ENCODE measurements at regions not wholly inside any gene's neighbourhood (a gene's known extent, or its start where the extent isn't known, plus 50 kb on each side); places are given as distances from the start of the nearest gene placed in this dataset.
A peak's percentile ranks its signal among the peaks of the same experiment; 100 is the strongest.

DNA sequence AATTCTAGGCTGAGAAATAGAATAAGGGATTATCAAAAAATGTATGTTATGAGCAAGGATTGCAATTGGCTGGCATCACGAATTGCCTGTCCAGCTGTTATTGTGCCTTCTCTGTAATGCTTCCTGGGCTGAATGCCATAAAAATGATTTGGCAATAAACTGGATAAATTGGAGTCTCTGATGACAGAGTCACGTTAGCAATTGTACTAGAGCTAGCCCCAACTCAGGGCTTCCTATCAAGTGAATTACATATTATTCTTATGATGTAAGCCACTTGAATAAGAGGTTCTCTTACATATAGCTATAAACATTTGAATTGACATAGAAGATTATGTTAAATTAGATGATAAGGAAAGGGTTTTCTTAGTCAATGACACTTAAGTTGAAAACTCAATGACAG, 607.5 kb upstream of the REG3G start:
- Histone ChIP-seq H3K4me3 (ENCODE audit: low read length in 3 of 3) (no peak overlapping the region), H3K9ac (ENCODE audit: low read length in 3 of 3) (no peak overlapping the region), H3K4me1 (ENCODE audit: control insufficient read depth in 2 of 3, insufficient read depth in 2 of 3, low read depth in 1 of 3, low read length in 3 of 3) (no peaks in the 10 kb centered on the region), H3K27me3 (ENCODE audit: control insufficient read depth, insufficient read depth, low read length) (no peaks in the 10 kb centered on the region), H3K9me3 (ENCODE audit: control insufficient read depth in 2 of 3, insufficient read depth in 1 of 3, low read length in 3 of 3) (peaks cover 0 to 4% (median 0%) of the 10 kb centered on the region in 3 donors), H3K27ac (ENCODE audit: low read depth in 2 of 2, low read length in 2 of 2) (no peak overlapping the region), H3K36me3 (ENCODE audit: control insufficient read depth in 2 of 3, insufficient read depth in 3 of 3, low read length in 3 of 3) (no peaks in the 10 kb centered on the region)
- FAIRE-seq (no peak), DNase-seq (peak in 1 of 5 donors; percentile 0)
- TF ChIP-seq, protein P1, sequence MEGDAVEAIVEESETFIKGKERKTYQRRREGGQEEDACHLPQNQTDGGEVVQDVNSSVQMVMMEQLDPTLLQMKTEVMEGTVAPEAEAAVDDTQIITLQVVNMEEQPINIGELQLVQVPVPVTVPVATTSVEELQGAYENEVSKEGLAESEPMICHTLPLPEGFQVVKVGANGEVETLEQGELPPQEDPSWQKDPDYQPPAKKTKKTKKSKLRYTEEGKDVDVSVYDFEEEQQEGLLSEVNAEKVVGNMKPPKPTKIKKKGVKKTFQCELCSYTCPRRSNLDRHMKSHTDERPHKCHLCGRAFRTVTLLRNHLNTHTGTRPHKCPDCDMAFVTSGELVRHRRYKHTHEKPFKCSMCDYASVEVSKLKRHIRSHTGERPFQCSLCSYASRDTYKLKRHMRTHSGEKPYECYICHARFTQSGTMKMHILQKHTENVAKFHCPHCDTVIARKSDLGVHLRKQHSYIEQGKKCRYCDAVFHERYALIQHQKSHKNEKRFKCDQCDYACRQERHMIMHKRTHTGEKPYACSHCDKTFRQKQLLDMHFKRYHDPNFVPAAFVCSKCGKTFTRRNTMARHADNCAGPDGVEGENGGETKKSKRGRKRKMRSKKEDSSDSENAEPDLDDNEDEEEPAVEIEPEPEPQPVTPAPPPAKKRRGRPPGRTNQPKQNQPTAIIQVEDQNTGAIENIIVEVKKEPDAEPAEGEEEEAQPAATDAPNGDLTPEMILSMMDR (IDR thresholded peaks at IDR 0.05; ENCODE audit: borderline replicate concordance, extremely low read depth, insufficient read depth) = no peak
- intact Hi-C loops (cut with DNase I) = no loop called here

DNA sequence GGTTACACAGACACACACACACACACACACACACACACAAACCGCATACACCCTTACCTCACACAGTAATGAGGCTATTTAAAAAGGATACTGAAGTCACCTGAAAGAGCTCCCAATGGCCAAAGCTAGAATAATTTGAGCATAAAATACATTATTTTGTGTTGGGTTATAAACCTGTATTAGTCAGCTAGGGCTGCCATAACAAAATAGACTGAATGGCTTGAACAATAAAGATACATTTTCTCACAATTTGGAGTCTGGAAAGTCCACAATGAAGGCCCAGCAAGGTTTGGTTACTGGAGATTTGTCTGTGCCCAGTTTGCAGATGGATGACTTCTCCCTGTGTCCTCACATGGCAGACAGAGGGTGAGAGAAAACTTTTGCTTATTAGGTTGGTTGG, 605.4 kb upstream of the REG3G start:
- no peak overlapping the region for H3K4me3 ChIP-seq (ENCODE audit: low read length in 3 of 3)
- H3K9me3 ChIP-seq (ENCODE audit: control insufficient read depth in 2 of 3, insufficient read depth in 1 of 3, low read length in 3 of 3) = peaks cover 0 to 4% (median 0%) of the 10 kb centered on the region in 3 donors
- H3K4me1 ChIP-seq (ENCODE audit: control insufficient read depth in 2 of 3, insufficient read depth in 2 of 3, low read depth in 1 of 3, low read length in 3 of 3) = no peaks in the 10 kb centered on the region
- TF ChIP-seq, protein P1 (IDR thresholded peaks at IDR 0.05; ENCODE audit: borderline replicate concordance, extremely low read depth, insufficient read depth) = no peak
- intact Hi-C loops (cut with DNase I) = no loop called here
- no peak for DNase-seq
- no peaks in the 10 kb centered on the region for H3K27me3 ChIP-seq (ENCODE audit: control insufficient read depth, insufficient read depth, low read length)
- no peak for FAIRE-seq
- no peak overlapping the region for H3K27ac ChIP-seq (ENCODE audit: low read depth in 2 of 2, low read length in 2 of 2)
- H3K9ac ChIP-seq (ENCODE audit: low read length in 3 of 3) = no peak overlapping the region
- no peaks in the 10 kb centered on the region for H3K36me3 ChIP-seq (ENCODE audit: control insufficient read depth in 2 of 3, insufficient read depth in 3 of 3, low read length in 3 of 3)

DNA sequence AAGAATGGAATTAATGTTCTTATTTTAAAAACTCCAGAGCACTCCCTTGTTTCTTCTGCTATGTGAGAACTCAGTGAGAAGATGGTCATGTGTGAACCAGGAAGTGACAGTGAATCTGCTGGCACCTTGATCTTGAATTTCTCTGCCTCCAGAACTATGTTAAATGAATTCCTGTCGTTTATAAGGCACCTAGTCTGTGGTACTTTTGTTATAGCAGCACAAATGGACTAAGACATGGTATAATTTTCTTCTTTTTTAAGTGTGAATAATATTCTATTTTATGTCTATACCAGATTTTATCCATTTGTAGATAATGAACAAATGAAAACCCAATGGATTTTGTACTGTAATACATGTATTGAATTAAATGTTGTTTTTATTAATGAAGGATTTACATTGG, 601.9 kb upstream of the REG3G start:
- intact Hi-C loops (cut with DNase I) = no loop called here
- DNase-seq (no peak), FAIRE-seq (no peak)
- TF ChIP-seq, protein P1 (IDR thresholded peaks at IDR 0.05; ENCODE audit: borderline replicate concordance, extremely low read depth, insufficient read depth) = no peak
- peaks cover 0 to 4% (median 0%) of the 10 kb centered on the region in 3 donors for H3K9me3 ChIP-seq (ENCODE audit: control insufficient read depth in 2 of 3, insufficient read depth in 1 of 3, low read length in 3 of 3)
- H3K9ac ChIP-seq (ENCODE audit: low read length in 3 of 3) = no peak overlapping the region
- H3K36me3 ChIP-seq (ENCODE audit: control insufficient read depth in 2 of 3, insufficient read depth in 3 of 3, low read length in 3 of 3) = no peaks in the 10 kb centered on the region
- no peak overlapping the region for H3K4me3 ChIP-seq (ENCODE audit: low read length in 3 of 3)
- no peaks in the 10 kb centered on the region for H3K4me1 ChIP-seq (ENCODE audit: control insufficient read depth in 2 of 3, insufficient read depth in 2 of 3, low read depth in 1 of 3, low read length in 3 of 3)
- H3K27ac ChIP-seq (ENCODE audit: low read depth in 2 of 2, low read length in 2 of 2) = no peak overlapping the region
- H3K27me3 ChIP-seq (ENCODE audit: control insufficient read depth, insufficient read depth, low read length) = no peaks in the 10 kb centered on the region

DNA sequence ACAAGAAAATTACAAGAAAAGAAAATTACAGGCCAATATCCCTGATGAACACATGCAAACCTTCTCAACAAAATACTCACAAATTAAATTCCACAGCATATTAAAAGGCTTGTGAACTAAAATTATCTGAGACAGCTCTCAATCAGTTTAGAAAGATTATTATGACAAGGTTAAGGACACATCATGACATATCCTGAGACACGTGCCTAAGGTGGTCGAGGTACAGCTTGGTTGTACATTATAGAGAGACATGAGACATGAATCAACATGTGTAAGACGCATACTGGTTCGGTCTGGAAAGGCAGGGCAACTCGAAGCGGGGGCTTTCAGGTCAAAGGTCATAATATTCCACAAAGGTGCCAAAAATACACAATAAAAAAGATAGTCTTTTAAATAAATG, 598.3 kb upstream of the REG3G start:
- no peaks in the 10 kb centered on the region for H3K4me1 ChIP-seq (ENCODE audit: control insufficient read depth in 2 of 3, insufficient read depth in 2 of 3, low read depth in 1 of 3, low read length in 3 of 3)
- no peaks in the 10 kb centered on the region for H3K27me3 ChIP-seq (ENCODE audit: control insufficient read depth, insufficient read depth, low read length)
- no peak overlapping the region for H3K4me3 ChIP-seq (ENCODE audit: low read length in 3 of 3)
- TF ChIP-seq, protein P1 (IDR thresholded peaks at IDR 0.05; ENCODE audit: borderline replicate concordance, extremely low read depth, insufficient read depth) = no peak
- no peaks in the 10 kb centered on the region for H3K36me3 ChIP-seq (ENCODE audit: control insufficient read depth in 2 of 3, insufficient read depth in 3 of 3, low read length in 3 of 3)
- FAIRE-seq (no peak), DNase-seq (no peak)
- H3K9me3 ChIP-seq (ENCODE audit: control insufficient read depth in 2 of 3, insufficient read depth in 1 of 3, low read length in 3 of 3) = no peaks in the 10 kb centered on the region
- H3K9ac ChIP-seq (ENCODE audit: low read length in 3 of 3) = no peak overlapping the region
- intact Hi-C loops (cut with DNase I) = no loop called here
- H3K27ac ChIP-seq (ENCODE audit: low read depth in 2 of 2, low read length in 2 of 2) = no peak overlapping the region

Data from kidney (tissue), 13 donors.